ENCODE measurements at regions not wholly inside any gene's neighbourhood (a gene's known extent, or its start where the extent isn't known, plus 50 kb on each side); places are given as distances from the start of the nearest gene placed in this dataset.

DNA sequence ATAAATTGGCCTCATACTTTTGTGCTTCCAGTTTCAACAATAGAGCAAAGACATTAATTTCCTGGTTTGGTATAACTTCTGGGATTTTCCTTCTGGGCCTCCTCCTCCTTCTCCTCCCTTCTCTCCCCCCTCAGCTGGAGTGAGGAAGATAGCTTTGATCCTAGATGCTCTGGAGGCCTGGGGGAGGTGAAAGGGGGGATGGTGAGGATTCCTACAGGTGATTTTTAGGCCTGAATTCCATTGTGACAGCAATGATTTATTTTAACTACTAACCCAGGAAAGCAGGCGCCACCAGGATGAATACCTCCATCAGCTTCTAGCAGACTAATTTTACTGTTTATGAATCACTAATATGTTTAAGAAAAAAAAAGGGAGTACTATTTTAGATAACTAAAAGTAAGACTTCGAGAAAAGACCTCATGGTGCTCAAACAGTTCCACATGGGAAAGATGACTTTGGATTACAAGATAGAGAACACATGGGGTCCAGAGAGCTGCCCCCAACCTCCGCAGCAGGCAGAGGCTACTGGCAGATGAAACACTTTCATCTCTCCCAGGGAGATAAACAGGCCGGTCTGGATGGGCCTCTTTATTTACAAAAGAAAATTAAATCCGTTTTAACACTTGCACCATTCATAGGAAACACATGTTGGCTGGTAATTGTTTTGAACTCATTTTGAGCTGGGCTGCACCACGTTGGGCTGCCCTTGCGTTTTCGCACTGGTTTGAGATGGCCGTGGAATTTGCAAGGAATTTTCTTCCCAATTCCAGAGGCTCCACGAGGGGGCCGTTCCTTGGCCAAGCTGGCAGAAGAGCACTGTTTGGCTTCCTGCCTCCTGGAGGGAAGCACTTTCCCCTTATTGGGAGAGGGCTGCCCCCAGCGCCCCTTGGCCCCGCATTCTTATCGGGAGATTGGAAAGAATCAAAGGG, 125.1 kb upstream of the STX18 start:
- Histone ChIP-seq H3K27me3 (ENCODE audit: control insufficient read depth, insufficient read depth, low read length) (no peaks in the 10 kb centered on the region), H3K4me1 (ENCODE audit: control insufficient read depth, insufficient read depth, low read length) (peaks cover 4% of the 10 kb centered on the region), H3K36me3 (ENCODE audit: control insufficient read depth, insufficient read depth, low read length) (no peaks in the 10 kb centered on the region), H3K27ac (ENCODE audit: low read length) (no peak overlapping the region), H3K9me3 (ENCODE audit: control insufficient read depth, insufficient read depth, low read length) (no peaks in the 10 kb centered on the region), H3K4me3 (ENCODE audit: low read length) (no peak overlapping the region)
- ATAC-seq (no peak), DNase-seq (no peak)
- Mint-ChIP-seq H3K27ac (no peak overlapping the region), H3K9me3 (no peaks in the 10 kb centered on the region), H3K36me3 (no peaks in the 10 kb centered on the region), H3K27me3 (ENCODE audit: low read depth in 2 of 2) (no peaks in the 10 kb centered on the region), H3K4me3 (no peak overlapping the region), H3K4me1 (peaks cover 0 to 5% of the 10 kb centered on the region in 2 donors)
- TF ChIP-seq, protein P1, sequence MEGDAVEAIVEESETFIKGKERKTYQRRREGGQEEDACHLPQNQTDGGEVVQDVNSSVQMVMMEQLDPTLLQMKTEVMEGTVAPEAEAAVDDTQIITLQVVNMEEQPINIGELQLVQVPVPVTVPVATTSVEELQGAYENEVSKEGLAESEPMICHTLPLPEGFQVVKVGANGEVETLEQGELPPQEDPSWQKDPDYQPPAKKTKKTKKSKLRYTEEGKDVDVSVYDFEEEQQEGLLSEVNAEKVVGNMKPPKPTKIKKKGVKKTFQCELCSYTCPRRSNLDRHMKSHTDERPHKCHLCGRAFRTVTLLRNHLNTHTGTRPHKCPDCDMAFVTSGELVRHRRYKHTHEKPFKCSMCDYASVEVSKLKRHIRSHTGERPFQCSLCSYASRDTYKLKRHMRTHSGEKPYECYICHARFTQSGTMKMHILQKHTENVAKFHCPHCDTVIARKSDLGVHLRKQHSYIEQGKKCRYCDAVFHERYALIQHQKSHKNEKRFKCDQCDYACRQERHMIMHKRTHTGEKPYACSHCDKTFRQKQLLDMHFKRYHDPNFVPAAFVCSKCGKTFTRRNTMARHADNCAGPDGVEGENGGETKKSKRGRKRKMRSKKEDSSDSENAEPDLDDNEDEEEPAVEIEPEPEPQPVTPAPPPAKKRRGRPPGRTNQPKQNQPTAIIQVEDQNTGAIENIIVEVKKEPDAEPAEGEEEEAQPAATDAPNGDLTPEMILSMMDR (IDR thresholded peaks at IDR 0.05), result no peak
- WGBS (ENCODE audit: insufficient coverage), result 93% methylated on average over 13 of the region's 14 CpGs
- intact Hi-C loops (cut with micrococcal nuclease), result no loop called here

DNA sequence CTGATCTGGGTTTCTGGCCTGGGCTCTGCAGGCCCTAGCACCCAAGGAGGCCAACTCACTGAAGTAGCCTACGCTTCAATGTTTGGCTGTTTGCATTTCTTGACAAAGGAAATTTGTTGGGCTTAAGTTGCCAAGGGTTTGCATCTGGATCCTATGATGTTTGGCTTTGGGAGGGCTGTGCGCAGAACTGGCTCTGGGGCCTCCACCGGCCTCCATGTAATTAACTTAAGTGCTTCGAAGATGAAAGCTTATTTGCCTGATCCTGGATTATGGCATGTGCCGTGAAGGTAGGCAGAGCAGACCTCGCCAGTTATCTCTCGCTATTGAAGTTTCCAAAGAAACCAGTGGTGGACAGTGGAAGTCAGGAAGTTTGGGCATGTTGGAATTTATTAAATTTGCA, 124.3 kb upstream of the STX18 start:
- H3K27me3 ChIP-seq (ENCODE audit: control insufficient read depth, insufficient read depth, low read length), result no peaks in the 10 kb centered on the region
- H3K9me3 Mint-ChIP-seq, result no peaks in the 10 kb centered on the region
- H3K4me3 Mint-ChIP-seq, result no peak overlapping the region
- H3K36me3 Mint-ChIP-seq, result no peaks in the 10 kb centered on the region
- intact Hi-C loops (cut with micrococcal nuclease), result no loop called here
- ATAC-seq (no peak), DNase-seq (no peak)
- TF ChIP-seq, protein P1 (IDR thresholded peaks at IDR 0.05), result no peak
- H3K27me3 Mint-ChIP-seq (ENCODE audit: low read depth in 2 of 2), result no peaks in the 10 kb centered on the region
- H3K4me1 ChIP-seq (ENCODE audit: control insufficient read depth, insufficient read depth, low read length), result peaks cover 4% of the 10 kb centered on the region
- no peak overlapping the region for H3K4me3 ChIP-seq (ENCODE audit: low read length)
- no peak overlapping the region for H3K27ac Mint-ChIP-seq
- WGBS (ENCODE audit: insufficient coverage), result 94% methylated on average over 7 of the region's 7 CpGs
- no peak overlapping the region for H3K27ac ChIP-seq (ENCODE audit: low read length)
- H3K9me3 ChIP-seq (ENCODE audit: control insufficient read depth, insufficient read depth, low read length), result no peaks in the 10 kb centered on the region
- H3K36me3 ChIP-seq (ENCODE audit: control insufficient read depth, insufficient read depth, low read length), result no peaks in the 10 kb centered on the region
- H3K4me1 Mint-ChIP-seq, result peaks cover 0 to 5% of the 10 kb centered on the region in 2 donors

DNA sequence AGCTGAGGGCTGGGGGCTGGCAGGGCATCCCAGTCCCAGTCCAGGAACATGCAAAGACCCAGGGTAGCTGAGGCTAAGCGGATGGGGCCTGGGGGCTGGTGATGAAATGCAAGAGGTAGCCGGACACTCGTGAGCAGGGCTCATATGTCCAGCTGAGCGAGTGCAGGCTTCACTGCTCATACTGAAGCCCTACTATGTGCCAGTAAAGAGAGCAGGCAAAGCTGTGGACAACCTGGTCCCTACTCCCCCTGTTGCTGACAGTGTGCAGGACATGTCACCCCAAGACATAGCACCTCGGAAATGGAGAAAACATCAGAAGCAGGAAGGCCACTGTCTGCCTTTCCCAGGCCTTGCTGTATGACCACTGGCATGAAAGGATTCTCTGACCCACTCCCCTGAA, 122.4 kb upstream of the STX18 start:
- H3K27me3 Mint-ChIP-seq (ENCODE audit: low read depth in 2 of 2), result no peaks in the 10 kb centered on the region
- H3K36me3 Mint-ChIP-seq, result no peaks in the 10 kb centered on the region
- no peaks in the 10 kb centered on the region for H3K9me3 Mint-ChIP-seq
- no peak overlapping the region for H3K4me3 ChIP-seq (ENCODE audit: low read length)
- peaks cover 4% of the 10 kb centered on the region for H3K4me1 ChIP-seq (ENCODE audit: control insufficient read depth, insufficient read depth, low read length)
- H3K27ac ChIP-seq (ENCODE audit: low read length), result no peak overlapping the region
- DNase-seq (no peak), ATAC-seq (no peak)
- H3K4me1 Mint-ChIP-seq, result peaks cover 0 to 3% of the 10 kb centered on the region in 2 donors
- TF ChIP-seq, protein P1 (IDR thresholded peaks at IDR 0.05), result no peak
- H3K27ac Mint-ChIP-seq, result no peak overlapping the region
- H3K27me3 ChIP-seq (ENCODE audit: control insufficient read depth, insufficient read depth, low read length), result no peaks in the 10 kb centered on the region
- H3K9me3 ChIP-seq (ENCODE audit: control insufficient read depth, insufficient read depth, low read length), result no peaks in the 10 kb centered on the region
- WGBS (ENCODE audit: insufficient coverage), result 87% methylated on average over 5 of the region's 5 CpGs
- no peaks in the 10 kb centered on the region for H3K36me3 ChIP-seq (ENCODE audit: control insufficient read depth, insufficient read depth, low read length)
- intact Hi-C loops (cut with micrococcal nuclease), result no loop called here
- no peak overlapping the region for H3K4me3 Mint-ChIP-seq
